ENCODE measurements at regions not wholly inside any gene's neighbourhood (a gene's known extent, or its start where the extent isn't known, plus 50 kb on each side); places are given as distances from the start of the nearest gene placed in this dataset.
A peak's percentile ranks its signal among the peaks of the same experiment; 100 is the strongest.

DNA sequence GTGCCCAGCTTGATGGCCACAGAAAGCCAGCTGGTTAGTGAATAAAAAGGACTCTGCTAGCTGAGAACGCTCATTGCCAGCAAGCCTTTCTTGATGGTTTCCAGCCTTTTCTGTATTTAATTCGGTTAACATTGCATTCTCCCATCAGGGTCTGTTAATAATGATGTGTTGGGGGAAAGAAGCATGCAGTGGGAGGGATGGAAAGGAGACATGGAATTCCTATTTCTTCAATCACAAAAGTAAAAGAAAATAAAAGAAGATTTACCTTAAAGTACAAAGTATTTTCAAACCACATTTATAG lies 141.9 kb upstream of the RBBP8 start:
- no peaks in the 10 kb centered on the region for H3K9me3 ChIP-seq
- H3K36me3 ChIP-seq = no peaks in the 10 kb centered on the region
- no peak for DNase-seq
- no peak overlapping the region for H3K4me3 ChIP-seq
- H3K4me1 ChIP-seq = no peaks in the 10 kb centered on the region
- intact Hi-C loops (cut with DNase I) = no loop called here
- no peaks in the 10 kb centered on the region for H3K27me3 ChIP-seq (ENCODE audit: low read depth)
- ATAC-seq = no peak
- H3K27ac ChIP-seq = no peak overlapping the region
- TF ChIP-seq, protein P1, sequence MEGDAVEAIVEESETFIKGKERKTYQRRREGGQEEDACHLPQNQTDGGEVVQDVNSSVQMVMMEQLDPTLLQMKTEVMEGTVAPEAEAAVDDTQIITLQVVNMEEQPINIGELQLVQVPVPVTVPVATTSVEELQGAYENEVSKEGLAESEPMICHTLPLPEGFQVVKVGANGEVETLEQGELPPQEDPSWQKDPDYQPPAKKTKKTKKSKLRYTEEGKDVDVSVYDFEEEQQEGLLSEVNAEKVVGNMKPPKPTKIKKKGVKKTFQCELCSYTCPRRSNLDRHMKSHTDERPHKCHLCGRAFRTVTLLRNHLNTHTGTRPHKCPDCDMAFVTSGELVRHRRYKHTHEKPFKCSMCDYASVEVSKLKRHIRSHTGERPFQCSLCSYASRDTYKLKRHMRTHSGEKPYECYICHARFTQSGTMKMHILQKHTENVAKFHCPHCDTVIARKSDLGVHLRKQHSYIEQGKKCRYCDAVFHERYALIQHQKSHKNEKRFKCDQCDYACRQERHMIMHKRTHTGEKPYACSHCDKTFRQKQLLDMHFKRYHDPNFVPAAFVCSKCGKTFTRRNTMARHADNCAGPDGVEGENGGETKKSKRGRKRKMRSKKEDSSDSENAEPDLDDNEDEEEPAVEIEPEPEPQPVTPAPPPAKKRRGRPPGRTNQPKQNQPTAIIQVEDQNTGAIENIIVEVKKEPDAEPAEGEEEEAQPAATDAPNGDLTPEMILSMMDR (IDR thresholded peaks at IDR 0.05) = no peak

DNA sequence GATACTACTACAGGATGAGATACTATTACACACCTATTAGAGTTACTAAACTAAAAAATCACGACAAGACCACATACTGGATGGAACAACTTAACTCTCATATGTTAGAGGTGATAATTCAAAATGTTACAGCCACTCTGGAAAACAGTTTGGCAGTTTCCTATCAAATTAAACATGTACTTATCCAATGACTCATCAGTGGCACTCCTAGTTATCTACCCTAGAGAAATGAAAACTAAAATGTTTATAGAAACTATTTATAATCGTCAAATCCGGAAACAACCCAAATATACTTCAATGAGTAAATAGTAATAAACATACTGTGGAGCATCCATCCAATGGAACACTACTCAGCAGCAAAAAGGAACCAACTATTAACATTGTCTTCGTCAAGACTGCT lies 137.0 kb upstream of the RBBP8 start:
- no peaks in the 10 kb centered on the region for H3K9me3 ChIP-seq
- TF ChIP-seq, protein P1 (IDR thresholded peaks at IDR 0.05) = no peak
- H3K4me3 ChIP-seq = no peak overlapping the region
- no peak overlapping the region for H3K27ac ChIP-seq
- no peaks in the 10 kb centered on the region for H3K27me3 ChIP-seq (ENCODE audit: low read depth)
- intact Hi-C loops (cut with DNase I) = no loop called here
- H3K36me3 ChIP-seq = no peaks in the 10 kb centered on the region
- H3K4me1 ChIP-seq = peaks cover 7% of the 10 kb centered on the region
- no peak for DNase-seq
- ATAC-seq = no peak

DNA sequence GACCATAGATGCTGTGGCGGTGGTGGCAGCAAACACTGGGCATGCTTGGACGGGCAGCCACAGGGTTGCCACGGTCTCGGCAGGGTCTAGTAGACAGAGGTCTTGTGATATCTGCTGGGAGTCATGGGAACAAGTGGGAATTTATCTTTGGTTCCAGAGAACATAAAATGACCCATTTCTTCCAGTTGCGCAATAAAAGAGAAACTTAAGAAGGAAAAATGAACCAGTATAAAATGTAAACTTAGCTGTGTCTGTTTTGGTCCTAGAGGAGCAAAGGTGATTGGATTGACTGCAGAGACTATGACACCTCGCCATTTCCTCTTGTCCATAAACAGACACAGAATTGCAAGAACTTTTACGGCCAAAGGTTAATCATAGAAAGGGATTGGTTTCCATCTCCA lies 132.6 kb upstream of the RBBP8 start:
- Histone ChIP-seq H3K4me1 (peaks cover 7% of the 10 kb centered on the region), H3K27ac (no peak overlapping the region), H3K36me3 (no peaks in the 10 kb centered on the region), H3K27me3 (ENCODE audit: low read depth) (no peaks in the 10 kb centered on the region), H3K9me3 (no peaks in the 10 kb centered on the region), H3K4me3 (no peak overlapping the region)
- DNase-seq (no peak), ATAC-seq (no peak)
- intact Hi-C loops (cut with DNase I) = no loop called here
- TF ChIP-seq, protein P1 (IDR thresholded peaks at IDR 0.05) = no peak

DNA sequence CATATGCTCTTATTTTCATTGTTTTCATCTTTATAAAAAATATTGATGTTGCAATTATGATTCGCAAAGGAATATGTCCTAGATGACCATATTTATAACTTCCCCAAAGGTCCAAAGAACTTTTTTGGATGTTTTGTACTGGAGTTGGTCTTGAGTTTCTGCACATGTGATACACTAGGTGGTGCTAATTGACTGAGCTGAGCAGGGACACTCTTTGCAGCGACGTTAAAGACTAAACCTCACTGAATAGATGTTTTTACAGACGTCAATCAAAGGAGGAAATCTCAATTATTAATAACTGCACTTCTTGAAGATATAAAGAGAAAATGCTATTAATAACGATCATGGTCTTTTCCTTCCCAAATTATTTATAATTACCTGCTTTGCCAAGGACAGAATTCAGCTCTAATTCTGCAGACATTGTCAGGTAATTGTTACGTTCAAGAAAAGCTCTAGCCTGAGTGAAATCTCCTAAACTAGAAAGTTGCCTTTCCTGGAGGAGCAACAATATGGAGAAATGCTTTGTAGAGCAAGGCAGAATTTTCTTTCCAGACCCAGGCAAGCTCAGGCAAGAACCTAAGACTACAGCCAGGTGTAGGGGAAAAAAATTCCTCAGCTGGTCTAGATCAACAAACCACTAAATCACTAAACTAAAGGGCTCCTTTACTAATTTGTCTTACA lies 119.3 kb upstream of the RBBP8 start:
- DNase-seq = no peak
- ATAC-seq = peak; percentile 56 to 73
- intact Hi-C loops (cut with DNase I) = no loop called here
- TF ChIP-seq, protein P1 (IDR thresholded peaks at IDR 0.05) = peak; percentile 58
- Histone ChIP-seq H3K27ac (no peak overlapping the region), H3K4me1 (peaks cover 4% of the 10 kb centered on the region), H3K27me3 (ENCODE audit: low read depth) (no peaks in the 10 kb centered on the region), H3K36me3 (no peaks in the 10 kb centered on the region), H3K9me3 (no peaks in the 10 kb centered on the region), H3K4me3 (no peak overlapping the region)

DNA sequence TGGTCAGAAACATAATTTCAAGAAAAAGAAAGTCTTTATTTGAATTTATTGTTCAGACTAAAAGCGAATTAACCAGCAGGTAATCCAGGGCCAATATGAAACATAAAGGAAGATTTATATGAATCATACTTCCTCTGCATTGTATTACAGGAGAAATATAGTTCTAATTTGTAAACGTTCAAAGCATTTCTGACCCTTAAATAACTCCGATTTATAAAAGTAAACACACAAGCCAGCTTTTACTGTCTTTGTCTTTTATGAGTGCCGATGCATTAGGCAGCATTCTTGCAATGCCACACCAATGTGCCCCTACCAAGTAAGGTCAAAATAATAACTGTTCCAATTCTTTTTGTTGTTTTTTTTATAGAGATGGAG lies 118.8 kb upstream of the RBBP8 start:
- intact Hi-C loops (cut with DNase I) = no loop called here

More for the DNA sequence above, 118.8 kb upstream of the RBBP8 start:
- TF ChIP-seq, protein P1 (IDR thresholded peaks at IDR 0.05) = no peak
- Histone ChIP-seq H3K27me3 (ENCODE audit: low read depth) (no peaks in the 10 kb centered on the region), H3K27ac (no peak overlapping the region), H3K36me3 (no peaks in the 10 kb centered on the region), H3K4me3 (no peak overlapping the region), H3K9me3 (no peaks in the 10 kb centered on the region), H3K4me1 (peaks cover 4% of the 10 kb centered on the region)
- DNase-seq (no peak), ATAC-seq (no peak)
